ENCODE measurements at regions not wholly inside any gene's neighbourhood (a gene's known extent, or its start where the extent isn't known, plus 50 kb on each side); places are given as distances from the start of the nearest gene placed in this dataset.

DNA sequence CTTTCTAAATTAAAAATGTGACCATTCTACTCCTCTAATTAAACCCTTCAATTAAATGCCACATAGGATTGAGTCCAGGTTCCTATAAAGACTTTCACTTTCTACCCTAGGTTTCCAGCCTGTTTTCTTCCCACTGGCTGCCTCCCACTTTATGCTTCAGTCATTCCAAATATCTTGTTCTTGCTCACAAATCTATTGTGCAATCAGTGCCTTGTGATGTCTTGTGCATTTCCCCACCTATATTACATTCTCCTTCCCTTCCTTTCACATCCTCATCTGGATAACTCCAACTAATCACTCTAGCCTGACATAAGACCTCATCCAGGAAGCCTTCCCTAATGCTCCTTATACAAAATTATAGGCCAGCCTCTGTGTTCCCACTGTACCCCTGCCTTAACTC, 281.7 kb upstream of the LRATD1 start:
- Histone ChIP-seq H3K9ac (ENCODE audit: control insufficient read depth, insufficient read depth, low read length) (no peak overlapping the region), H3K27ac (ENCODE audit: control insufficient read depth, insufficient read depth) (no peak overlapping the region), H2AFZ (ENCODE audit: control insufficient read depth, low read depth, low read length) (no peak overlapping the region), H3K4me3 (no peak overlapping the region), H3K9me3 (replicated peaks; ENCODE audit: control insufficient read depth, insufficient read depth, low read length) (no peaks in the 10 kb centered on the region), H3K79me2 (ENCODE audit: control insufficient read depth, insufficient read depth, low read length) (no peaks in the 10 kb centered on the region), H4K20me1 (ENCODE audit: control insufficient read depth, insufficient read depth) (no peaks in the 10 kb centered on the region), H3K4me1 (ENCODE audit: control insufficient read depth, insufficient read depth, low read length) (no peaks in the 10 kb centered on the region), H3K27me3 (replicated peaks in 1 of 2; ENCODE audit: control insufficient read depth in 2 of 2, insufficient read depth in 2 of 2, low read length in 1 of 2) (no peaks in the 10 kb centered on the region), H3K36me3 (ENCODE audit: control insufficient read depth in 2 of 2, insufficient read depth in 2 of 2, low read length in 1 of 2) (no peaks in the 10 kb centered on the region), H3K4me2 (ENCODE audit: control insufficient read depth, insufficient read depth) (no peak overlapping the region)
- ATAC-seq (no peak), FAIRE-seq (no peak), DNase-seq (ENCODE audit: low read depth, low spot score) (no peak)
- in situ Hi-C loops (cut with MboI): no loop called here
- TF ChIP-seq EGR1 (IDR thresholded peaks at IDR 0.05; ENCODE audit: borderline replicate concordance in 1 of 2, low read depth in 2 of 2, low read length in 2 of 2) (no peak), GABPA (IDR thresholded peaks at IDR 0.05; ENCODE audit: low read depth) (no peak), SUZ12 (IDR thresholded peaks at IDR 0.05; ENCODE audit: unreplicated experiment) (no peak)
- TF ChIP-seq, protein P1, sequence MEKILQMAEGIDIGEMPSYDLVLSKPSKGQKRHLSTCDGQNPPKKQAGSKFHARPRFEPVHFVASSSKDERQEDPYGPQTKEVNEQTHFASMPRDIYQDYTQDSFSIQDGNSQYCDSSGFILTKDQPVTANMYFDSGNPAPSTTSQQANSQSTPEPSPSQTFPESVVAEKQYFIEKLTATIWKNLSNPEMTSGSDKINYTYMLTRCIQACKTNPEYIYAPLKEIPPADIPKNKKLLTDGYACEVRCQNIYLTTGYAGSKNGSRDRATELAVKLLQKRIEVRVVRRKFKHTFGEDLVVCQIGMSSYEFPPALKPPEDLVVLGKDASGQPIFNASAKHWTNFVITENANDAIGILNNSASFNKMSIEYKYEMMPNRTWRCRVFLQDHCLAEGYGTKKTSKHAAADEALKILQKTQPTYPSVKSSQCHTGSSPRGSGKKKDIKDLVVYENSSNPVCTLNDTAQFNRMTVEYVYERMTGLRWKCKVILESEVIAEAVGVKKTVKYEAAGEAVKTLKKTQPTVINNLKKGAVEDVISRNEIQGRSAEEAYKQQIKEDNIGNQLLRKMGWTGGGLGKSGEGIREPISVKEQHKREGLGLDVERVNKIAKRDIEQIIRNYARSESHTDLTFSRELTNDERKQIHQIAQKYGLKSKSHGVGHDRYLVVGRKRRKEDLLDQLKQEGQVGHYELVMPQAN (conservative IDR thresholded peaks at IDR 0.05): no peak
- TF ChIP-seq, protein P2, sequence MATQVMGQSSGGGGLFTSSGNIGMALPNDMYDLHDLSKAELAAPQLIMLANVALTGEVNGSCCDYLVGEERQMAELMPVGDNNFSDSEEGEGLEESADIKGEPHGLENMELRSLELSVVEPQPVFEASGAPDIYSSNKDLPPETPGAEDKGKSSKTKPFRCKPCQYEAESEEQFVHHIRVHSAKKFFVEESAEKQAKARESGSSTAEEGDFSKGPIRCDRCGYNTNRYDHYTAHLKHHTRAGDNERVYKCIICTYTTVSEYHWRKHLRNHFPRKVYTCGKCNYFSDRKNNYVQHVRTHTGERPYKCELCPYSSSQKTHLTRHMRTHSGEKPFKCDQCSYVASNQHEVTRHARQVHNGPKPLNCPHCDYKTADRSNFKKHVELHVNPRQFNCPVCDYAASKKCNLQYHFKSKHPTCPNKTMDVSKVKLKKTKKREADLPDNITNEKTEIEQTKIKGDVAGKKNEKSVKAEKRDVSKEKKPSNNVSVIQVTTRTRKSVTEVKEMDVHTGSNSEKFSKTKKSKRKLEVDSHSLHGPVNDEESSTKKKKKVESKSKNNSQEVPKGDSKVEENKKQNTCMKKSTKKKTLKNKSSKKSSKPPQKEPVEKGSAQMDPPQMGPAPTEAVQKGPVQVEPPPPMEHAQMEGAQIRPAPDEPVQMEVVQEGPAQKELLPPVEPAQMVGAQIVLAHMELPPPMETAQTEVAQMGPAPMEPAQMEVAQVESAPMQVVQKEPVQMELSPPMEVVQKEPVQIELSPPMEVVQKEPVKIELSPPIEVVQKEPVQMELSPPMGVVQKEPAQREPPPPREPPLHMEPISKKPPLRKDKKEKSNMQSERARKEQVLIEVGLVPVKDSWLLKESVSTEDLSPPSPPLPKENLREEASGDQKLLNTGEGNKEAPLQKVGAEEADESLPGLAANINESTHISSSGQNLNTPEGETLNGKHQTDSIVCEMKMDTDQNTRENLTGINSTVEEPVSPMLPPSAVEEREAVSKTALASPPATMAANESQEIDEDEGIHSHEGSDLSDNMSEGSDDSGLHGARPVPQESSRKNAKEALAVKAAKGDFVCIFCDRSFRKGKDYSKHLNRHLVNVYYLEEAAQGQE (IDR thresholded peaks at IDR 0.05; ENCODE audit: low read depth, low read length): no peak
- TF ChIP-seq, protein P3, sequence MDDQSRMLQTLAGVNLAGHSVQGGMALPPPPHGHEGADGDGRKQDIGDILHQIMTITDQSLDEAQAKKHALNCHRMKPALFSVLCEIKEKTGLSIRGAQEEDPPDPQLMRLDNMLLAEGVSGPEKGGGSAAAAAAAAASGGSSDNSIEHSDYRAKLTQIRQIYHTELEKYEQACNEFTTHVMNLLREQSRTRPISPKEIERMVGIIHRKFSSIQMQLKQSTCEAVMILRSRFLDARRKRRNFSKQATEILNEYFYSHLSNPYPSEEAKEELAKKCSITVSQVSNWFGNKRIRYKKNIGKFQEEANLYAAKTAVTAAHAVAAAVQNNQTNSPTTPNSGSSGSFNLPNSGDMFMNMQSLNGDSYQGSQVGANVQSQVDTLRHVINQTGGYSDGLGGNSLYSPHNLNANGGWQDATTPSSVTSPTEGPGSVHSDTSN (IDR thresholded peaks at IDR 0.05; ENCODE audit: insufficient replicate concordance, low read depth, low read length): no peak
- SMC1A ChIA-PET (ENCODE audit: uncharacterized antibody, unreplicated experiment): no interaction called here
- POLR2A ChIA-PET: no interaction called here
- CTCF ChIA-PET: no interaction called here
- RAD21 ChIA-PET (ENCODE audit: unreplicated experiment): no interaction called here
- intact Hi-C loops (cut with micrococcal nuclease; ENCODE audit: unreplicated experiment): no loop called here
- no TSS peak for BruUV-seq (replicated peaks)
